Stimulated activated CD4-positive, alpha-beta T cell treated with anti-CD3 and anti-CD28 coated beads, Interleukin-2, amount 100 ng/mL, for 48 hours (primary cell): ENCODE measurements at regions not wholly inside any gene's neighbourhood (a gene's known extent, or its start where the extent isn't known, plus 50 kb on each side); places are given as distances from the start of the nearest gene placed in this dataset.
A peak's percentile ranks its signal among the peaks of the same experiment; 100 is the strongest.

Experiments
- DNase-seq, 2 donors: peaks; one replicate each; pipeline ENCODE4 v3.0.0-alpha.2; 2020

DNA sequence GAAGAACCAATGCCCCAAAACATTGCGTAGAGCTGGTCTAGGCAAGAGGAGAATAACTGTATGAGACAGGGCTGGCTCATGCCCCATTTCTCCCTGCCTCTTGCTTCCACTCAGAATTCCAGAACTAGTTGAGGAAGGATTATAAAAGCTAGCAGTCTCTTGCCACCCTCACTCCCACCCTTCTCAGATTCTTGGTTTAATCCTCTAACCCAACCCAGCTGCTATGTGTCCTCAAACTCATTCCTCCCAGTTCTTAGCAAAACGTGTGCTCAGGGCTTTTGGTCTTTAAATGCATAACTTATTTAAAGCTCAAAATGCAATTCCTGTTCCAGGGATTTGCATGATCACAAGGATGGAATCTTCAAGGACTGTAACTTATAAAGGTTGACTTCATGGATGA, 466.3 kb downstream of the COG6 start:
- DNase-seq = no peak

DNA sequence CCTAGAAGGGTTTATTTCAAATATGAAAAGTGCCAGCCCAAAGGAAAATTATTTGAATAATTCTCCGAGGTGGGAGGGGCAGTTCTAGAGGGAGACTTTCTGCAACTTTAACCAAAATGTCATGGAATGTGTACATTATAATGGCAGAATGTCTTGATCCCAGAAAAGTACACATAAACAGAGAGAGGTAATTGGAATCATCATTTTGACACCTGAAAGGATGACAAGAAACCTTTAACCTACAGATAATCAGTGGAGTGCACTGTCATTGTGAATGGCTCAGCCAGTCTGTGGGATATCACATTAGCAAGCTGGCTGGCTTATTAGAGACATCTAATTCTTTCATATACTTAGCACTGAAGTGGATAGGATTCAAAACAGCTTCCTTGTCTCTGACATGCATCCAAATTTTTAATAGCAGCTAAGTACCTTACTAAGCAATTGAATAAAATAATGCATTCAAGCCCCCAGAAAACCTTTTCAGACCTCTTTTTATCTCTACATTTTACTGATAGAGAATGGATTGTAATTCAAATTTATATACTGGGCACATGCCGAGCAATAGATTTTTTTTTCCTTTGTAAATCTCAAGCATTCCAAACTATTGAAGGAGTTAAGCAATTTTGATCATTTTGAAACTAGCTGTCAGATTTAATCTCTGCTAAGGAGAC, 468.6 kb downstream of the COG6 start:
- no peak for DNase-seq

DNA sequence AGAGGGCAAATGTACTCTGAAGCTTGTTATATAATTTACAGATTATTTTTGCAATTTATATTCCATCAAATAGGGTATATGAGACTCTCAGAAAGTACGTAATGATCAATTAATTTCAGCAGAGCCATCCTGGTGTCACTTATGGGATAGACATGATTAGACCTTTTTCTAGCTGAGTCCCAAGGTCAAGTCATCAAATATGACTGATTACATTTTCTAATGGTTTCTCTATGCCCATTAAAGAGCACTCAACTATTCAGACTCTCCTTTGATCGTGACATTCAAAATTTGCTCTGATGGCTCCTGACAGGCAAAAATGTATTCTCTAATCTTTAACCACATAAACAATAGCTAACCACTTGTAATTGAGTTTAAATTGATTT, 469.2 kb downstream of the COG6 start:
- DNase-seq = no peak

DNA sequence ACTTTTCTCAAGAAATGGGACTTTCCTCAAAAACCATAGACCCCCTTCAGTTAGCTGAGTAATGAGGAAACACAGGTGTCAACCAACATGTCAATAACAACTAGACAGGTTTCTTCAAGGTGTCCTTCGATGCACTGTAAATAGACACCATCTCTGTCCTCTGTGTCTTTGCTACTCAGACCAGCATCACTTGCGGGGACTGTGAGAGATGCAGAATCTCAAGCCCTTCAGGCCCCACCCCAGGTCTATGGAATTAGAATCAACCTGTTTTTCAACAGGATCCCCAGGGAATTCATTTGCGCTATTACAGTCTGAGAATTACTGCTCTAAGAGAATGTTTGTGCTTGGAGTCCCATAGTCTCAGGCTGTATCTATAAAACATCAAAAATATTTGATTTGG, 469.9 kb downstream of the COG6 start:
- no peak for DNase-seq

DNA sequence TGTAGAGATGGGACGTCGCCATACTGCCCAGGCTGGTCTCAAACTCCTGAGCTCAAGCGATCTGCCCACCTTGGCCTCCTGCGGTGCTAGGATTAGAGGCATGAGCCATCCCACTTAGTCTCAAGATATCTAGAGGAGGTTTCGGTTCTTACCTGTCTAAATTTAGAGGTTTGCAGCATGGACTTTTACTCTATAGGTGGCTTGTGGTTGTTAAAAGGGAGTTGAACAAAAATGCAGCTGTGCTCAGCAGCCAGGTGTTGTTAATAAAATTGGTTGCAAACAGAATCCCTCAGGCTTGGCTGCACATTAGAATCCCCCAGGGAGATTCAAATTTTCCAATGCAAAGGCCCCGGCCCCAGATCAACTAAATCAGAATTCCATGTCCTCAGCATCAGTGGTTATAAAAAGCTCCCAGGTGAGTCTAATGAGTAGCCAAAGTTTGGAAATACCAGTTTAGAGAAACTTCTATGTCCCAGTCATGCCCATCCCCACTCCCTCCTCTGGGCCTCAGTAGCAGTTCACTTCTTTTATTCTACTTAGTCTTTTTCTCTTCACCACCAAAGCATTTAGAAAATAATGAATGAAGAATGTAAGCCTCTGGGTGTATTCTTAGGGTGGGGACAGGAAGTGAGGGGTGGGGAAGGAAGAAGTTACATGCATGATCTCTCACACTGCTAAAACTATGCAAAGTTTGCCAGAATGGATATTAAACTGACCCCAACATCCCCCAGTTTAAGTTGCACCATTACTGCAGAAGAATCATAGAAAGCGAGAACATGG, 471.0 kb downstream of the COG6 start:
- DNase-seq = no peak

DNA sequence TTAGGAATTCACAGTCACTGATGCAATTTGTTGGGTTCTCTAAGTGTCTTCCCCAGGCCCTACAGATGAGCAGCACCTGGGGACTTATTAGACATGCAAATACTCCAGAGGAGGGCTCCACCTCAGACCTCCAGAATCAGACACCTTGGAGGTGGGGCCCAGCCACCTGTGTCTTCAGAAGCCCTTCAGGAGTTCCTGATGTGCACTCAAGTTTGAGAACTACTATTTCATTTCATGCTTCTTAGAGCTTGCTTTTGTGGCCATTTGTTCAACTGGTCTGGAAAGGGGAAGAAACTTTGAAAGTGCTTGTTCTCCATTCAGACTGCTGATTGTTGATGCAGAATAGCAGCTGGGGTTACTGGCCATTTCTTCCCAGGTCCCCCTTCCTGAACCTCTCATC, 472.0 kb downstream of the COG6 start:
- no peak for DNase-seq

DNA sequence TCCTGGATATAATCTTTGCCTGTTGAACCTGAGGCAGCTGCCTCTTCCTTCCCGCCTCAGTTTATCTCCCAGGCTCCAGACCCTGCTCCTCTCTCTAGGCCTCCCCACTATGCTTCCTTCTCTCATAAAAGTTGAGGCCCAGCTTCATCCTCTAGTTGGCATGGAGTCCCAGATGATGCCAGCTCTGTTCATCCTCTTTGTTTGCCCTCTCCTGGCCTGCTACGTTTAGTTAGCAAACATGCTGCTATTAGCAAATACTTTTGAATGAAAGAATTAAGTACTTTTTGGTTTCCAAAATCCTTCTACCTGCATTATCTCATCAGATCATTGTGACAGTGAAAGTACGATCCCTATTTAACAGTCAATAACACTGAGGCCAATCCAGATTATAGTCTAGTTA, 472.5 kb downstream of the COG6 start:
- DNase-seq = no peak

DNA sequence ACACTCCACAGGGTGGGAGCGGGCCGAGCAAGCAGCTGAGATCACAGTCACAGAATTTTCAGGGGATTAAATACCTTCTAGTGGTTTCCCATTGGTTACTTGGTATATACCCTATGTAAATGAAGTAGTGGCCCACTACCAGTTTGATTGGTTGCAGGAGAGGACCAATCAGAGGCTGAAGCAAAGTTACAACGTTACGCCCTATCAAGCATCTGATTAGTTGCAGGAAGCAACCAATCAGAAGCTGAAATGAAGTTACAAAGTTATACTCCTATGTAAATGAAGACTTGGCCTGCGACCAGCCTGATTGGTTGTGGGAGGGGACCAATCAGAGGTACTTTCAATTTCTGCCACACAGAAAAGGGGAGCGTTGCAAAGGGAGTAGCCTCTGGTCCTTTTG, 474.0 kb downstream of the COG6 start:
- DNase-seq = no peak

DNA sequence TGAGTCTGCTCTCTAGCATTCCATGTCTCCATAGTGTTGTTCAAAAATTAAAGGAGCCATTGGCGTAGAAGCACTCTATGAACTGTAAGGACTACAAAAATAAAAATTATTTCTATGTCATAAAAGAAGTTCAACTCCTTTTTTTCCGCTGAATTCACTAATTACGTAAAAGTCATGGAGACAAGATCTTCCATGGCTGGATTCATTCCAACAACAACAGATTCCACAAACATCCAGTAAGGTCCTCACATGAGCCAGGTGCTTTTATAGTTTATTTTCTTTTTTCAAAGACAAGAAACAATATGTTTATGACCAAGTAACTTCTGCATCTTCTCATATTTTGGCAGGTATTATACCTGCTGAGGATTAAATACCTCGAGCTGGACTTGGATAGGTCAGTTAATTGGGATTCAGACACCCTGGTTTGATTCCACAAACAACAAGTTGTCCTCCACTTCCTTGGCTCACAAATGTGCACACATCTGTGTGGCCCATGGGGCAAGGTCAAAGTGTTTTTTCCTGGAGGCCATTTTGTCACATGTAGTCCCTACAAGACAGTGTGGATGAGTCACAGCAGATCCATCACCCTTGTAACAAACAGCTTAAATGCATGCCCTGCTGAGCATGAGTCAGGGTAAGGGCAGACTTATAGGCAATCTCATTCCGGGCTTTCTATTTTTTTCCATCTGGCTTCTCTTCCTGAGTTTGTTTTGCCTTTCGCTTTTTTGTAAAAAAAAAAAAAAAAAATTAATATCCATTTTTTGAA, 475.6 kb downstream of the COG6 start:
- DNase-seq = no peak

DNA sequence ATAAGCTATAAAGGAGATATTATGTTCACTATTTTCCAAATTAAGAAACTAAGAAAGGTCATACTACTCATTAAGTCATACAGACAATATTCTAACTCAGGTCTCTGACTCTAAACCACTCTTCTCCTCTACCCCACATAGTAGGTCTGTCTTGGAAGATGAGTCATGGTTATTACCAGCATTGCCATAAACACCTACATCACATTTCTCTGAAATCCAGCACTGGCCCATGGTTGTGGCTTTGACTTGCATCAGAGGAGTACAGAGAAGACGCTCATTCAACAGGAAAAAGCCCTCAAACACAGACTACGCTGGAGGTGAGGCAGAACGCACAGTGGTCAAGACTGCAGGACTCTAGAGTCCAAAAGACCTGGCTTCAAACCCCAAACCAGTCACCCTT, 476.8 kb downstream of the COG6 start:
- DNase-seq = peak in 1 of 2 donors; percentile 23

DNA sequence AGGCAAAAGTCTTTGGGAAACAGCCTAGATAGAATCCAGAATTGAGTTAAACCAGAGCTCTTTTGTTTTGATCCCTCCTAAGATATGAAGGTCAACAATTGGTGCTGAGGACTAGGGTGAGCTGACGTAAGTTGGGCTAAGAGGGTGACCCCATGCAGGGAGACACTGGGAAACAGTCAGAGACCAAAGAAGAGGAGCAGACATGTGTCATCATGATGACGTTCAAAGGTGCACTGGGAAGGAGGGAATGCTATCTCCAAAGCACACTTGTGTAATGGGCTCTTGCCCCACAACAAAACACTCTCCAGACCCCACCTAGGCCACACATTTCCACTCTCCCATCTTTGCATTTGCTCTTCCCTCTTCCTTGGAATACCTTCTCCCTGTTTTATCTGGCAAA, 481.4 kb downstream of the COG6 start:
- DNase-seq = no peak

DNA sequence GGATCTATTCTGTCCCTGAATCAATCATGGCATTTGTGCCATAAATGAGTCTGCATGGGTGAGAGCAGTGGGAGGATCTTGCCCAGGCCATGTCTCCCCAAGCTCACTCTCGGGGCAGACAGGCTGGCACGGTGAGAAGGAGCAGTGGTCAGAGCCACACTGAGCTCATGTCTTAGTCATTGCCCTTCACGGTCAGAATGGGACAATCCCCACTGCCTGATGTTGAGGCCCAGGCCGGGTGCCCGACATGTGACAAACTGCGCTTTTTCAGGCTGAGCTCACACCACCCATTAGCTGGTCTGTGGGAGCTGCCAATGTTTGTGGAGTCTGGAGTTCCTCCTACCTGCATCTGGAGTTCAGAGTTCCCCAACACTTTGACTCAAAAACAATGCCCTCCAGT, 481.9 kb downstream of the COG6 start:
- DNase-seq = no peak

DNA sequence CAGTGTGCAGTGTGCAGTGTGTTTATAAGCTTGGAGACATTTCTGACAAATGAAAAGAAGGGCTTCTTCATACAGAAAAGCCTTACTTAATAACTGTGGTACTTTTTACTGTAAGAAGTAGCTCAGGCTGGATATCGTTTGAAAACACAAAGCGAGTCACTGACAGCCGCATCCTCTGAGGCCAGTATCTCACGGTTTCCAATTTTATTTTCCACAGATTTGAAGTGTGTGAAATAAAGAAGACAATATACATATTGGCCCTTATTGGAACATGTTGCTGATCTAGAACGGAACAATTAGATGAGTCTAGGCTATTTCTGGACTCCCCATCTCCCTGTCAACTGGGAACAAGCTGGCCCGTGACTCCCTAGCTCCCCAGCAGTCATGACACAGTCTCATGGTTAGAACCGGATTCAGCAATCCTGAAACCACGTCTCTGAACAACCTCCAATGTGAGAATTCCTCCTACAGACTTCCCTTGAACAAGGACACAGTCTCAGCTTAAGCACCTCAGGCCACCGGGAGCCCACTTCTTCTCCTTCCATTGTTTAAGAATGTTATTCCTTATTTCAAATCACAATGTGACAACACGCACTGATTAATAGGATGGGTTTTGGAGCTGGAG, 484.5 kb downstream of the COG6 start:
- no peak for DNase-seq

DNA sequence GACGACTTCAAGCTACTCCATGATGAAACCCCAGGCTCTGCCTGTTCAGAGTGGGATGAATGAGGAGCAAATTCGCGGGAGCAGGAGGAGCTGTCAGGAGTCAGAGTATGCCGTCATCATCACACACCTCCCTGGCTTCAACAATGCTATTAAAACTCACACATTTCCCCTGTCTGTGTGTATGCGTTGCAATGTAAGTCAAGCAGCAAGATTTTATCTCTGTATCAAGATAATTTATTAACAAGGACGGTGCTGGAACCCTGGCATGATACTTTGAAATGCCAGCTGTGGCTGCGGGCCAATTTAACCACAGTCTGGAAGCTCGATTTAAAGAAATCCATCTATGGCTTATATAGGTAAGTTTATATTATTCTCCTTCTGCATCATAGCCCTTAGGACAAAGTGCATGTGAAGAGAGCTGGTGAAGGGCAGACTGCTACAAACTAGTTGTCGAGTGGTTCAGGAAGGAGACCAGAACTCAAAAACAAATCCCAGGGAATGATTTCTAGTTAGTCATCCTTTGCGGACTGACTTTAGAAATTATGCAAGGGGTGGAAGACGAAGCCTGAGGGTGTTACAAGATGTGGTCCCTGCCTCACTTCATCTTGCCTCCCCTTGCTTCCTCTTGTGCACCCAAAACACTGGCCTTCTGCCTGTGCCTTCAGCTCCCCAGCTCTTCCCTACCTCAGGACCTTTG, 486.5 kb downstream of the COG6 start:
- DNase-seq = no peak

DNA sequence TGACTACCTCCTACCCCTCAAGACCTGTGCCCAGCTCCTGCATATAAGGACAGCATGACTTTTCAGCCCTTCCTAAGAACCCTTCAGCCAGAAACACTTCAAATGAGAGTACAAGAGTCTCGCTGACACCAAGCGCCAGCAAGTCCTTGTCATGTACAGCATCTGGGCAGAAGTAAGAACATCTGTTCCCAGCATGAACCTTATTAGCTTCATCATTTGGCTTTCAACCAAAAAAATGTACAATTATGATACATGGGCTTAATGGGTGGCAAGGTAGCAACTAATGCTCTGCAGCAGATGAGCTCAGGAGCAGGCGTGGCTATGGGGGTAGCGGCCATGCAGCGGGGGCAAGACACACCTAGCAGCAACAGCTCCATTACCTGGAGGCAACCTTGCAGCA, 487.6 kb downstream of the COG6 start:
- DNase-seq = no peak

DNA sequence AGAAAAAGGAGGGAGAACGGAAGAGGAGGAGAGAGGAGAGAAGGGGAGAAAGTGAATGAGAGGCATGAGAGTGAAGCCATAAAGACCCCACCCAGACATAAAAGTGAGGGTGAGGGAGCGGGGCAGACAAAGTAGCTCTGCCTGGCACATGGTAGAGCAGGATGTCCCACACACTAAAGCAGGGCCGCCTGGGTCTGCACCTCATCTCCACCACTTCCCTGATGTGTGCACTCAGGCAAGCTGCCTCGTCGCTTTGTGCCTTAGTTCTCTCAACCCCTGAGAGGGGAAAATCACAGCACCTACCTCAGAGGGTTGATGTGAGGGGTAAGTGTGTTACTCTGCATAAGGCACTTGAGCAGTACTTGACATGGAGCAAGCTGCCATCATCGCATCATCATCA, 488.1 kb downstream of the COG6 start:
- no peak for DNase-seq

DNA sequence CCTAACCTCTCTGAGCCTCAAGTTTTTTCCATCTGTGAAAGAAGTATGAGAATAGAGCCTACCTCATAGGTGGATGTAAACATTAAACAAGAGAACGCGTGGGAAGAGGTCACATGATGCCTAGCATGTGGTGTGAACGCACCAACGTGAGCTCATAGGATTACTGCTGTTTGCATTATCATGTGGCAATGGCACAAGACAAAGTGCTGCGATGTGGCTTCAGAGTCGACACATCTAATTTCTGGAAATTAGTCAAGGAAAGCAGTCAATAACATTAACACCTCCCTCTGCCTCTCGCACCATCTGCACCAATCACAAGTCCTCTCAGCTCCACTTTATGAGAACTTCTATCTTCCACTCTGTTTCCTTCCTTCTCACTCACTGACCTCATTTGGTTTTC, 489.7 kb downstream of the COG6 start:
- DNase-seq = peak; percentile 19 to 24

DNA sequence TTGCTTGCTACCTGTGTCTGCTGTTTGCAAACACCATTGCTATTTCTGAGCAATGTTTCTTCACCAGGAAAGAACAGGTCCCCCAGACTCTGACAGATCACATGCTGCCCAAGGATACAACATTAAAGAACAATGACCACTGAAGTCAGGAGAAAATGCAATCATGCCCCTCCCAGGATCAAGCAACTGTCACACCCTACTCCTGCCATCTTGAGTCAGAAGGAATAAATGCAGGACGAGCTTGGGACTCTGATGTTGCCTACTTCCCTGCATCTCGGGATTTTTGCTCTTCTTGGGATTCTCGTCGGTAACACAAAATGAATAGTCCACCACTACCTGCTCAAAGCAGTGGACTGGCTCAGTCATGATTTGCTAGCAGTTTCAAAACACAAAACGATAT, 490.6 kb downstream of the COG6 start:
- no peak for DNase-seq

DNA sequence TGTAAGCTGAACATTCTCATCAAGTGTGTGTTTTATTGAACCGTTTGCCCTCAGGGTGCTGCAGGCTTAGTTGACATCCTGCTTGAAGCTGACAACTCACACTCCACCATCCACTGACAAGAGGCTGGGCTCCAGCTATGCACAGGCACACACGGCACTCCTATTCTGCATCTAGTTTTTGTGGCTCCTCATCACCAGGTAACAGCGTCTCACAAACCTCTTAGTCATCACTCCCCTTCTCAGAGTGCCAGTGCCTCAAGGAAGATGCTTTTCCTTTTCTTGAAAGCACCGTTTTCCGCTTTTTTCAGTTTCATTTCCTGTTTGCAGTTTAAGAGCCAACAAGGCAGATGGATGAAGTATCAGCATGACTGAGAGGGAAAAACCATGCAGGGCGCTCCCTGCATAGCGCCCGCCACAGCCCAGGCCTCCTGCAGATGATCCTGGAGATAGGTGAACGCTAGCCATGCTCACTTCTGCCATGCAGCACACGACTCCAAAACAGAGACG, 491.2 kb downstream of the COG6 start:
- no peak for DNase-seq

DNA sequence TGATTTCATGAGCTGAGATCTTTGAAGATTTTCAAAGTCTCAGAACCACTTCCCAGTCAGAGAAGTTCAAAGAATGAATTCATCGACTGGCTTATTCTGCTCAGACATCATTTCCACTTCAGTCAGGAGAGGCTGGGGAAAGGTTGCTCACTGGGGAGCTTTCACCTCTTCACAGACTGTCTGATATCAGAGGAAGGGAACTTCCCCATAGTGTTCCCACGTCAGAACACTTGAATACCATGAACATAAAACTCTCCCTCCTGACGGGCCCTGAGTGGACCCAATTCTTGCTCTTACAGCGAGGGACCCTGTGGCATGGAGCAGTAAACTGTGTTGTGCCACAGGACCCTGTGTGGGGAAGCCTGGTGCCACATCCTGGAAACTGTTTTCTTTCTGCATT, 492.6 kb downstream of the COG6 start:
- DNase-seq = peak; percentile 13 to 24

DNA sequence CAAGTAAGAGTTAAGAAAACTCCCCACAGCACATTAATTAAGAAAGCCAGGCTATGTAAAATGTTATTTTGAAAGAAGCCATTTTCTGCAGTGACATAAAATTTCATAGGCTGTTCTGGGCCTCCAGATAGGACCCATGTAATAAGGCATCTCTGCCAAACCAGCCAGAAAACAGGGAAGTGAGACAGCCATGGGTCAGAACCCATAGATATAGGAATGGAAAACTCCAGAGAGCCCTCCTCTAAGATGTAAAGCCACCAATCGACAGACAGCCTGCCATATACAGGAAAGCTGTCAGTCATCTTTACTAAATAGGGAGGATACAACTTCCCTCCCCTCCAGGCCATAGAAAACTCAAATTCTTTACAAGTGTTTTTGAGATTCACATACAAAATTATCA, 493.3 kb downstream of the COG6 start:
- no peak for DNase-seq

DNA sequence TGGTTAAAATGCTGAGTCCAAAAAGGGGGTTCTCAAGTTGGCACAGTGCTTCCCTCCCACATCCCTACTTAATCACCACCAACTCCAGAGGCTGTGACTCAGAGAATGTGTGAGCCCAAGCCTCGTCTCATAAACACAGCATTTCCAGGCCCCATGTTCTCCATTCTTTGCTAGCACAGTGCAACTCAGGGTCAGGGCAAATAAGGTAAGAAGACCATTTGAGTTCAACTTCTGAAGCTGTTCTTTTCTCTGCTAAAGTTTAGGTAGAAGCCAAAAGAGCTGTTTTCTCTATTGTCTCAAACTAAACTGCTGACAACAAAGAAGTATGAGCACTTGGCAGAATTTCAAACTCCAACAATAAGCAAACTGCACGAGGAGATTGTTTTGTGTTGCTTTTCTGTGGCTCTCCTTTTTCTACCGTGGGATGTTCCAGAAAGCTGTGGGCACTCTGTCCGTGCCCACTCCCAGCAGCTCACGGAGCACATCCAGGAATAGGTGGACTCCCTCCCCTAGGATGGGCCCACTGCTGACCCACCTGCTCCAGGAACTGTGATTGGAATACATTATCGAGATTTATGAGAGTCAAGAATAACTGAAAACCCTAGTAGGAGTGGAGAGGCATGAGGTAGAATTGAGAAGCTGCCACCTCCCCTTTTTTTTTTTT, 494.3 kb downstream of the COG6 start:
- no peak for DNase-seq
